ENCODE measurements at regions not wholly inside any gene's neighbourhood (a gene's known extent, or its start where the extent isn't known, plus 50 kb on each side); places are given as distances from the start of the nearest gene placed in this dataset.

DNA sequence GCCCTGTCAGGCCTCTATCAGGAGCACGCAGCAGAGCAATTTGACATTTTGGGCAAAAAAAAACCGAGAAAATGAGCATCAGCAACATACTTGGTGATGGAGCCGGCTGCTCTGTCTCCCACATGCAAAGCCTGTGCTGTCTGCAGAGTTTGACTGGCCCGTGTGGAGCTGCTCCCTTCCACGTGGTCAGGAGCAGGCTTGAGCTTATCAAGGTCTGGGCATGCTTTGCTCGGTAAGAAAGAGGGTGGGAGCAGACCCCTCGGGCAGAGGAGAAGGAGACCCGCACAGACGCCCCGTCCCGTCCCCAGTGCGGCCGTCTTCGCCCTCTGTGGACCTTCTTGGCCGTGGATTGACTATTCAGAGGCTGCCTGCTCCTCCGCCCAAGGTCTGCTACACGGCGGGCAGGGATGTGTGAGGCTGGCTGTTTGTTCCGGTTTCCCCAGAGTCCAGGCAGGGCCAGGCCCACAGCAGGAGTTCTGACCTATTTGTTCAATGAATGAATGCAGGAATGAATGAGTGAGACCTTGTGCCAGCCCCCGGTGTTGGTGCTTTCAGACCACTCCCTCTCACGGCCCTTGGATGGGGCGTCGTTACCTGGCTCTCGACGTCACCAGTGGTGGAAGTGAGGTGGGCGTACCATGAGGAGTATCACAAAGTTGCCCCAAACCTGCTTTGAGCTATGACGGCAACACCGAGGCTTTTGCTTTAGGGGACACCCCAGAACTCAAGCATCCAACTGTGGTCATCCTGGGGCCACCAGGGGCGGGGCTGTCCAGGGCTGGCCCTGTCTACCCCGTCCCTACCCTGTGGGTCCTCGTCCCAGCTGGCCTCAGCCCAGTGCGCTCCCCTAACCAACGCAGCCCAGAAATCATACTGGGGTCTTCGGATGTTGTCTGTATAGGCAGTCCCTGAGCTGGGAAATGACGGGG lies 54.7 kb upstream of the ADRA2C start:
- DNase-seq (ENCODE audit: low spot score): no peak
- H3K4me1 ChIP-seq (ENCODE audit: insufficient read depth, low read length): peaks cover 15% of the 10 kb centered on the region; the same call in 1 of the 2 replicates
- no peaks in the 10 kb centered on the region for H3K79me2 ChIP-seq (ENCODE audit: insufficient read depth, low read length)
- H2AFZ ChIP-seq (ENCODE audit: low read length): no peak overlapping the region
- TF ChIP-seq, protein P1, sequence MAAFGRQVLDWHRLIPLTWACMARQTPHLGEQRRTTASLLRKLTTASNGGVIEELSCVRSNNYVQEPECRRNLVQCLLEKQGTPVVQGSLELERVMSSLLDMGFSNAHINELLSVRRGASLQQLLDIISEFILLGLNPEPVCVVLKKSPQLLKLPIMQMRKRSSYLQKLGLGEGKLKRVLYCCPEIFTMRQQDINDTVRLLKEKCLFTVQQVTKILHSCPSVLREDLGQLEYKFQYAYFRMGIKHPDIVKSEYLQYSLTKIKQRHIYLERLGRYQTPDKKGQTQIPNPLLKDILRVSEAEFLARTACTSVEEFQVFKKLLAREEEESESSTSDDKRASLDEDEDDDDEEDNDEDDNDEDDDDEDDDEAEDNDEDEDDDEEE (CRISPR knock-in tag; IDR thresholded peaks at IDR 0.05): no peak
- TF ChIP-seq POGZ (CRISPR knock-in tag; IDR thresholded peaks at IDR 0.05): no peak
- TF ChIP-seq TCF7L2 (IDR thresholded peaks at IDR 0.05; ENCODE audit: low read depth, low read length): no peak
- TF ChIP-seq ZFX (CRISPR knock-in tag; IDR thresholded peaks at IDR 0.05; ENCODE audit: low read depth): no peak
- 0 out of 2 replicates have a peak, but pooled peaks have one; percentile 23 for TF ChIP-seq MYC (CRISPR knock-in tag; IDR thresholded peaks at IDR 0.05; ENCODE audit: borderline replicate concordance)
- TF ChIP-seq, protein P2, sequence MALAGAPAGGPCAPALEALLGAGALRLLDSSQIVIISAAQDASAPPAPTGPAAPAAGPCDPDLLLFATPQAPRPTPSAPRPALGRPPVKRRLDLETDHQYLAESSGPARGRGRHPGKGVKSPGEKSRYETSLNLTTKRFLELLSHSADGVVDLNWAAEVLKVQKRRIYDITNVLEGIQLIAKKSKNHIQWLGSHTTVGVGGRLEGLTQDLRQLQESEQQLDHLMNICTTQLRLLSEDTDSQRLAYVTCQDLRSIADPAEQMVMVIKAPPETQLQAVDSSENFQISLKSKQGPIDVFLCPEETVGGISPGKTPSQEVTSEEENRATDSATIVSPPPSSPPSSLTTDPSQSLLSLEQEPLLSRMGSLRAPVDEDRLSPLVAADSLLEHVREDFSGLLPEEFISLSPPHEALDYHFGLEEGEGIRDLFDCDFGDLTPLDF (CRISPR knock-in tag; IDR thresholded peaks at IDR 0.05): no peak
- TF ChIP-seq, protein P3, sequence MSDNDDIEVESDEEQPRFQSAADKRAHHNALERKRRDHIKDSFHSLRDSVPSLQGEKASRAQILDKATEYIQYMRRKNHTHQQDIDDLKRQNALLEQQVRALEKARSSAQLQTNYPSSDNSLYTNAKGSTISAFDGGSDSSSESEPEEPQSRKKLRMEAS (IDR thresholded peaks at IDR 0.05): 0 out of 2 replicates have a peak, but pooled peaks have one; percentile 25
- in situ Hi-C loops (cut with HindIII; ENCODE audit: extremely low pct_ligation_motif_present, low pct_unique_long_range_greater_than_20kb) (no loop called here), intact Hi-C loops (cut with micrococcal nuclease; ENCODE audit: unreplicated experiment) (no loop called here)
- no peak overlapping the region for H3K9ac ChIP-seq (ENCODE audit: insufficient read depth, low read depth, low read length)
- CTCF ChIA-PET (ENCODE audit: low intra/inter-chr PET ratio, low total read pairs): no interaction called here
- FAIRE-seq: no peak
- no peaks in the 10 kb centered on the region for H3K36me3 ChIP-seq (replicated peaks in 1 of 2; ENCODE audit: control insufficient read depth in 1 of 2, insufficient read depth in 2 of 2, low read length in 2 of 2)
- no peak overlapping the region for H3K27ac ChIP-seq (ENCODE audit: extremely low read length, insufficient read depth, low read length)
- H3K27me3 ChIP-seq (ENCODE audit: control insufficient read depth in 1 of 2, insufficient read depth in 2 of 2, low read length in 2 of 2): peaks cover 11 to 66% of the 10 kb centered on the region in 2 experiments; a peak in 4 of 5 replicates
- H3K9me3 ChIP-seq (ENCODE audit: low read length): no peaks in the 10 kb centered on the region
- WGBS (ENCODE audit: low lambda C conversion rate): 44% methylated on average over 21 of the region's 35 CpGs
- H3K4me2 ChIP-seq (ENCODE audit: low read depth, low read length): no peak overlapping the region
- peak; percentile 20; the same call in 1 of the 3 replicates for ATAC-seq
- no peak overlapping the region for H3K4me3 ChIP-seq (replicated peaks in 1 of 3; ENCODE audit: insufficient read depth in 1 of 3, low read depth in 2 of 3, low read length in 3 of 3)
- POLR2A ChIA-PET: no interaction called here
- no peaks in the 10 kb centered on the region for H4K20me1 ChIP-seq (ENCODE audit: insufficient read depth, low read length)
- BruUV-seq (replicated peaks): no TSS peak
